ENCODE measurements at regions not wholly inside any gene's neighbourhood (a gene's known extent, or its start where the extent isn't known, plus 50 kb on each side); places are given as distances from the start of the nearest gene placed in this dataset.

- Histone ChIP-seq H2BK12ac (ENCODE audit: low read length) (no peak overlapping the region), H3K9me3 (ENCODE audit: insufficient read depth, low read depth, low read length) (peaks cover 2% of the 10 kb centered on the region), H3K4ac (ENCODE audit: low read depth, low read length) (no peak overlapping the region), H2AK5ac (ENCODE audit: low read length) (no peak overlapping the region), H2BK120ac (ENCODE audit: insufficient read depth, low read length, poor library complexity) (no peak overlapping the region), H3K27ac (ENCODE audit: low read depth, low read length) (no peak overlapping the region), H4K91ac (ENCODE audit: low read depth, low read length) (no peak overlapping the region), H3K79me2 (ENCODE audit: control insufficient read depth, insufficient read depth, low read length, poor library complexity) (no peaks in the 10 kb centered on the region), H3K79me1 (ENCODE audit: low read length) (no peaks in the 10 kb centered on the region), H2AFZ (ENCODE audit: insufficient read depth, low read length, poor library complexity) (no peak overlapping the region), H3K18ac (ENCODE audit: low read length) (no peak overlapping the region), H3K9ac (ENCODE audit: low read length) (no peak overlapping the region), H4K8ac (ENCODE audit: low read depth, low read length) (no peak overlapping the region), H3K36me3 (ENCODE audit: control insufficient read depth in 1 of 2, insufficient read depth in 2 of 2, low read length in 2 of 2) (no peaks in the 10 kb centered on the region), H3K14ac (ENCODE audit: low read length) (no peak overlapping the region), H3K27me3 (ENCODE audit: insufficient read depth, low read length) (no peaks in the 10 kb centered on the region), H3K4me1 (ENCODE audit: control insufficient read depth in 1 of 2, insufficient read depth in 2 of 2, low read length in 2 of 2) (peaks cover 0 to 5% of the 10 kb centered on the region in 2 experiments), H2BK5ac (ENCODE audit: low read depth, low read length, poor library complexity) (no peak overlapping the region), H3K4me3 (ENCODE audit: low read depth, low read length) (no peak overlapping the region), H3K4me2 (ENCODE audit: low read length) (no peak overlapping the region), H3K23ac (ENCODE audit: low read length) (no peak overlapping the region), H4K12ac (ENCODE audit: low read depth, low read length) (no peak overlapping the region)
- DNase-seq: no peak
- no CpG with 5 or more reads among the region's 4 CpGs for WGBS (ENCODE audit: extremely low coverage, insufficient coverage, insufficient read length)
Observed at GRCh38 chr2:236946871-236947270, 138.8 kb upstream of the COPS8 start.

GRCh38 chr2:236947294-236947693 lies 138.4 kb upstream of the COPS8 start:
- Histone ChIP-seq H4K91ac (ENCODE audit: low read depth, low read length) (no peak overlapping the region), H2AFZ (ENCODE audit: insufficient read depth, low read length, poor library complexity) (no peak overlapping the region), H4K8ac (ENCODE audit: low read depth, low read length) (no peak overlapping the region), H4K12ac (ENCODE audit: low read depth, low read length) (no peak overlapping the region), H3K23ac (ENCODE audit: low read length) (no peak overlapping the region), H3K36me3 (ENCODE audit: control insufficient read depth in 1 of 2, insufficient read depth in 2 of 2, low read length in 2 of 2) (no peaks in the 10 kb centered on the region), H3K79me2 (ENCODE audit: control insufficient read depth, insufficient read depth, low read length, poor library complexity) (no peaks in the 10 kb centered on the region), H3K27ac (ENCODE audit: low read depth, low read length) (no peak overlapping the region), H3K27me3 (ENCODE audit: insufficient read depth, low read length) (no peaks in the 10 kb centered on the region), H3K18ac (ENCODE audit: low read length) (no peak overlapping the region), H3K4me1 (ENCODE audit: control insufficient read depth in 1 of 2, insufficient read depth in 2 of 2, low read length in 2 of 2) (peaks cover 0 to 5% of the 10 kb centered on the region in 2 experiments), H3K14ac (ENCODE audit: low read length) (no peak overlapping the region), H2BK5ac (ENCODE audit: low read depth, low read length, poor library complexity) (no peak overlapping the region), H3K9ac (ENCODE audit: low read length) (no peak overlapping the region), H3K4me3 (ENCODE audit: low read depth, low read length) (no peak overlapping the region), H2AK5ac (ENCODE audit: low read length) (no peak overlapping the region), H3K4ac (ENCODE audit: low read depth, low read length) (no peak overlapping the region), H3K4me2 (ENCODE audit: low read length) (no peak overlapping the region), H3K79me1 (ENCODE audit: low read length) (no peaks in the 10 kb centered on the region), H2BK120ac (ENCODE audit: insufficient read depth, low read length, poor library complexity) (no peak overlapping the region), H2BK12ac (ENCODE audit: low read length) (no peak overlapping the region), H3K9me3 (ENCODE audit: insufficient read depth, low read depth, low read length) (peaks cover 2% of the 10 kb centered on the region)
- no CpG with 5 or more reads among the region's 3 CpGs for WGBS (ENCODE audit: extremely low coverage, insufficient coverage, insufficient read length)
- no peak for DNase-seq

- no peak overlapping the region for H4K12ac ChIP-seq (ENCODE audit: low read depth, low read length)
- H3K4me3 ChIP-seq (ENCODE audit: low read depth, low read length): no peak overlapping the region
- H3K27me3 ChIP-seq (ENCODE audit: insufficient read depth, low read length): no peaks in the 10 kb centered on the region
- peaks cover 0 to 5% of the 10 kb centered on the region in 2 experiments for H3K4me1 ChIP-seq (ENCODE audit: control insufficient read depth in 1 of 2, insufficient read depth in 2 of 2, low read length in 2 of 2)
- H2BK5ac ChIP-seq (ENCODE audit: low read depth, low read length, poor library complexity): no peak overlapping the region
- H3K23ac ChIP-seq (ENCODE audit: low read length): no peak overlapping the region
- H2AK5ac ChIP-seq (ENCODE audit: low read length): no peak overlapping the region
- no peak overlapping the region for H4K8ac ChIP-seq (ENCODE audit: low read depth, low read length)
- H3K9me3 ChIP-seq (ENCODE audit: insufficient read depth, low read depth, low read length): peaks cover 2% of the 10 kb centered on the region
- H3K4me2 ChIP-seq (ENCODE audit: low read length): no peak overlapping the region
- no peaks in the 10 kb centered on the region for H3K79me1 ChIP-seq (ENCODE audit: low read length)
- H3K18ac ChIP-seq (ENCODE audit: low read length): no peak overlapping the region
- no CpG with 5 or more reads among the region's 9 CpGs for WGBS (ENCODE audit: extremely low coverage, insufficient coverage, insufficient read length)
- DNase-seq: no peak
- H3K14ac ChIP-seq (ENCODE audit: low read length): no peak overlapping the region
- H3K36me3 ChIP-seq (ENCODE audit: control insufficient read depth in 1 of 2, insufficient read depth in 2 of 2, low read length in 2 of 2): no peaks in the 10 kb centered on the region
- H3K4ac ChIP-seq (ENCODE audit: low read depth, low read length): no peak overlapping the region
- H3K27ac ChIP-seq (ENCODE audit: low read depth, low read length): no peak overlapping the region
- no peaks in the 10 kb centered on the region for H3K79me2 ChIP-seq (ENCODE audit: control insufficient read depth, insufficient read depth, low read length, poor library complexity)
- no peak overlapping the region for H3K9ac ChIP-seq (ENCODE audit: low read length)
- H2AFZ ChIP-seq (ENCODE audit: insufficient read depth, low read length, poor library complexity): no peak overlapping the region
- no peak overlapping the region for H2BK120ac ChIP-seq (ENCODE audit: insufficient read depth, low read length, poor library complexity)
- no peak overlapping the region for H4K91ac ChIP-seq (ENCODE audit: low read depth, low read length)
- no peak overlapping the region for H2BK12ac ChIP-seq (ENCODE audit: low read length)
Observed at GRCh38 chr2:236947896-236948295, 137.8 kb upstream of the COPS8 start.

GRCh38 chr2:236949089-236949905 lies 136.4 kb upstream of the COPS8 start:
- no peak overlapping the region for H4K8ac ChIP-seq (ENCODE audit: low read depth, low read length)
- no peak overlapping the region for H4K91ac ChIP-seq (ENCODE audit: low read depth, low read length)
- no peaks in the 10 kb centered on the region for H3K79me2 ChIP-seq (ENCODE audit: control insufficient read depth, insufficient read depth, low read length, poor library complexity)
- no peak overlapping the region for H3K4ac ChIP-seq (ENCODE audit: low read depth, low read length)
- no peak overlapping the region for H2AK5ac ChIP-seq (ENCODE audit: low read length)
- no peak overlapping the region for H3K27ac ChIP-seq (ENCODE audit: low read depth, low read length)
- H3K23ac ChIP-seq (ENCODE audit: low read length): no peak overlapping the region
- H2BK120ac ChIP-seq (ENCODE audit: insufficient read depth, low read length, poor library complexity): no peak overlapping the region
- H2BK12ac ChIP-seq (ENCODE audit: low read length): peak overlapping the region; percentile 24
- no peaks in the 10 kb centered on the region for H3K36me3 ChIP-seq (ENCODE audit: control insufficient read depth in 1 of 2, insufficient read depth in 2 of 2, low read length in 2 of 2)
- H3K79me1 ChIP-seq (ENCODE audit: low read length): peaks cover 3% of the 10 kb centered on the region
- H3K4me2 ChIP-seq (ENCODE audit: low read length): no peak overlapping the region
- H2AFZ ChIP-seq (ENCODE audit: insufficient read depth, low read length, poor library complexity): no peak overlapping the region
- H4K12ac ChIP-seq (ENCODE audit: low read depth, low read length): no peak overlapping the region
- DNase-seq: no peak
- H3K27me3 ChIP-seq (ENCODE audit: insufficient read depth, low read length): no peaks in the 10 kb centered on the region
- H3K14ac ChIP-seq (ENCODE audit: low read length): no peak overlapping the region
- H3K4me1 ChIP-seq (ENCODE audit: control insufficient read depth in 1 of 2, insufficient read depth in 2 of 2, low read length in 2 of 2): peaks cover 3 to 5% of the 10 kb centered on the region in 2 experiments
- no peak overlapping the region for H3K18ac ChIP-seq (ENCODE audit: low read length)
- no peak overlapping the region for H2BK5ac ChIP-seq (ENCODE audit: low read depth, low read length, poor library complexity)
- H3K9me3 ChIP-seq (ENCODE audit: insufficient read depth, low read depth, low read length): peaks cover 2% of the 10 kb centered on the region
- no peak overlapping the region for H3K9ac ChIP-seq (ENCODE audit: low read length)
- no CpG with 5 or more reads among the region's 20 CpGs for WGBS (ENCODE audit: extremely low coverage, insufficient coverage, insufficient read length)
- H3K4me3 ChIP-seq (ENCODE audit: low read depth, low read length): no peak overlapping the region
